ENCODE measurements at regions not wholly inside any gene's neighbourhood (a gene's known extent, or its start where the extent isn't known, plus 50 kb on each side); places are given as distances from the start of the nearest gene placed in this dataset.
"Not testable (repeated sequence)": the region's sequence is repeated elsewhere in the genome, so short reads cannot be mapped to it uniquely, and the experiment has no call there.

GRCh38 chr11:16520713-16521112, 164.4 kb upstream of the SOX6 start:
- 92% methylated on average over 11 of the region's 11 CpGs for WGBS
- H4K91ac ChIP-seq (ENCODE audit: low read length): not testable (repeated sequence)

DNA sequence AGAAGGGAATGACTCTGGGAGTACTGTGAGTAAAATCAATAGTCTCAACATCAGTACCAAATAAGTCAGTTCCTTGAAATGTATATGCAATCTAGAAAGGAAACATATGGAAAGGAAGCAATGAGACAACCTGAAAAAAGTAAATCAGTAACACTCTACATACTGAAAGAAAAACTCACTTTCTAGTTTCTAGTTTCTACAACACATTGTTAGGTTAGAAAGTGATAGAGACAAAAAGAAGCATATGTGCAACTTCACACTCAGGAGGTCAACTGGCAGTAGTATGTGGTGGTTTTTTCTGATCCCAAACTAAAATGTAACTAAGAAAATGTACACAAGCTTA, 156.5 kb upstream of the SOX6 start:
- no peak overlapping the region for H2AK5ac ChIP-seq (ENCODE audit: low read length, severe bottlenecking)

More at GRCh38 chr11:16520713-16521112, 164.4 kb upstream of the SOX6 start:
- not testable (repeated sequence) for H3K14ac ChIP-seq (ENCODE audit: low read length in 2 of 2); H4K8ac ChIP-seq (ENCODE audit: low read length); H2AK5ac ChIP-seq (ENCODE audit: low read length, severe bottlenecking); H3K27me3 ChIP-seq (ENCODE audit: control insufficient read depth in 1 of 2, insufficient read depth in 1 of 2, low read length in 2 of 2); H3K36me3 ChIP-seq (ENCODE audit: control insufficient read depth in 1 of 2, insufficient read depth in 2 of 2, low read depth in 1 of 2, low read length in 2 of 2); H2BK5ac ChIP-seq (ENCODE audit: low read depth, low read length, poor library complexity, severe bottlenecking); H3K4ac ChIP-seq (ENCODE audit: low read depth in 1 of 2, low read length in 2 of 2); DNase-seq; H2BK120ac ChIP-seq (ENCODE audit: low read depth, low read length); H3K27ac ChIP-seq (ENCODE audit: low read length, poor library complexity, severe bottlenecking); H3K79me1 ChIP-seq (replicated peaks; ENCODE audit: low read length, poor library complexity, severe bottlenecking); H3K9ac ChIP-seq (ENCODE audit: low read length); H3K9me3 ChIP-seq (ENCODE audit: control insufficient read depth, low read length); H2BK15ac ChIP-seq (ENCODE audit: low read depth, poor library complexity, severe bottlenecking); H3K18ac ChIP-seq (ENCODE audit: low read depth in 1 of 2, low read length in 2 of 2); H3K4me1 ChIP-seq (ENCODE audit: control insufficient read depth, insufficient read depth, low read depth, low read length); H3K4me3 ChIP-seq (ENCODE audit: insufficient read depth in 1 of 2, low read depth in 1 of 2, low read length in 2 of 2); H3K4me2 ChIP-seq (ENCODE audit: low read length, poor library complexity, severe bottlenecking); H2BK12ac ChIP-seq (ENCODE audit: low read length in 2 of 2); H2AFZ ChIP-seq (ENCODE audit: low read depth, low read length); H3K23ac ChIP-seq (ENCODE audit: low read length in 2 of 2)

GRCh38 chr11:16512198-16512898, 156.0 kb upstream of the SOX6 start:
- 90% methylated on average over 2 of the region's 2 CpGs for WGBS
- H2AK5ac ChIP-seq (ENCODE audit: low read length, severe bottlenecking): no peak overlapping the region
- H3K14ac ChIP-seq (ENCODE audit: low read length in 2 of 2): no peak overlapping the region

More for the DNA sequence above, 156.5 kb upstream of the SOX6 start:
- Histone ChIP-seq H3K9ac (ENCODE audit: low read length) (no peak overlapping the region), H2BK5ac (ENCODE audit: low read depth, low read length, poor library complexity, severe bottlenecking) (no peak overlapping the region), H3K23ac (ENCODE audit: low read length in 2 of 2) (no peak overlapping the region), H3K4me1 (ENCODE audit: control insufficient read depth, insufficient read depth, low read depth, low read length) (no peaks in the 10 kb centered on the region), H3K79me1 (replicated peaks; ENCODE audit: low read length, poor library complexity, severe bottlenecking) (no peaks in the 10 kb centered on the region), H3K4ac (ENCODE audit: low read depth in 1 of 2, low read length in 2 of 2) (no peak overlapping the region), H3K27me3 (ENCODE audit: control insufficient read depth in 1 of 2, insufficient read depth in 1 of 2, low read length in 2 of 2) (no peaks in the 10 kb centered on the region), H3K36me3 (ENCODE audit: control insufficient read depth in 1 of 2, insufficient read depth in 2 of 2, low read depth in 1 of 2, low read length in 2 of 2) (no peaks in the 10 kb centered on the region), H2BK12ac (ENCODE audit: low read length in 2 of 2) (no peak overlapping the region), H3K18ac (ENCODE audit: low read depth in 1 of 2, low read length in 2 of 2) (no peak overlapping the region), H4K8ac (ENCODE audit: low read length) (no peak overlapping the region), H3K4me2 (ENCODE audit: low read length, poor library complexity, severe bottlenecking) (no peak overlapping the region), H3K27ac (ENCODE audit: low read length, poor library complexity, severe bottlenecking) (no peak overlapping the region), H2BK120ac (ENCODE audit: low read depth, low read length) (no peak overlapping the region), H3K14ac (ENCODE audit: low read length in 2 of 2) (no peak overlapping the region), H4K91ac (ENCODE audit: low read length) (no peak overlapping the region), H3K9me3 (ENCODE audit: control insufficient read depth, low read length) (no peaks in the 10 kb centered on the region), H2AFZ (ENCODE audit: low read depth, low read length) (no peak overlapping the region), H2BK15ac (ENCODE audit: low read depth, poor library complexity, severe bottlenecking) (no peak overlapping the region), H3K4me3 (ENCODE audit: insufficient read depth in 1 of 2, low read depth in 1 of 2, low read length in 2 of 2) (no peak overlapping the region)
- no peak for DNase-seq

GRCh38 chr11:16511116-16512114, 155.1 kb upstream of the SOX6 start:
- H3K18ac ChIP-seq (ENCODE audit: low read depth in 1 of 2, low read length in 2 of 2): no peak overlapping the region
- peak; percentile 76 for DNase-seq
- H3K27me3 ChIP-seq (ENCODE audit: control insufficient read depth in 1 of 2, insufficient read depth in 1 of 2, low read length in 2 of 2): no peaks in the 10 kb centered on the region
- no peak overlapping the region for H3K4ac ChIP-seq (ENCODE audit: low read depth in 1 of 2, low read length in 2 of 2)
- H3K79me1 ChIP-seq (replicated peaks; ENCODE audit: low read length, poor library complexity, severe bottlenecking): no peaks in the 10 kb centered on the region
- H3K27ac ChIP-seq (ENCODE audit: low read length, poor library complexity, severe bottlenecking): no peak overlapping the region
- no peaks in the 10 kb centered on the region for H3K4me1 ChIP-seq (ENCODE audit: control insufficient read depth, insufficient read depth, low read depth, low read length)
- no peak overlapping the region for H2AFZ ChIP-seq (ENCODE audit: low read depth, low read length)
- no peak overlapping the region for H4K91ac ChIP-seq (ENCODE audit: low read length)
- no peak overlapping the region for H2AK5ac ChIP-seq (ENCODE audit: low read length, severe bottlenecking)
- no peak overlapping the region for H3K14ac ChIP-seq (ENCODE audit: low read length in 2 of 2)
- no peak overlapping the region for H3K23ac ChIP-seq (ENCODE audit: low read length in 2 of 2)
- H2BK15ac ChIP-seq (ENCODE audit: low read depth, poor library complexity, severe bottlenecking): no peak overlapping the region
- no peak overlapping the region for H2BK12ac ChIP-seq (ENCODE audit: low read length in 2 of 2)
- no peaks in the 10 kb centered on the region for H3K36me3 ChIP-seq (ENCODE audit: control insufficient read depth in 1 of 2, insufficient read depth in 2 of 2, low read depth in 1 of 2, low read length in 2 of 2)
- H2BK5ac ChIP-seq (ENCODE audit: low read depth, low read length, poor library complexity, severe bottlenecking): no peak overlapping the region
- H3K9ac ChIP-seq (ENCODE audit: low read length): no peak overlapping the region
- H3K4me3 ChIP-seq (ENCODE audit: insufficient read depth in 1 of 2, low read depth in 1 of 2, low read length in 2 of 2): no peak overlapping the region
- no peak overlapping the region for H3K4me2 ChIP-seq (ENCODE audit: low read length, poor library complexity, severe bottlenecking)
- 29% methylated on average over 1 of the region's 2 CpGs for WGBS
- H2BK120ac ChIP-seq (ENCODE audit: low read depth, low read length): no peak overlapping the region
- no peak overlapping the region for H4K8ac ChIP-seq (ENCODE audit: low read length)
- no peaks in the 10 kb centered on the region for H3K9me3 ChIP-seq (ENCODE audit: control insufficient read depth, low read length)

More at GRCh38 chr11:16512198-16512898, 156.0 kb upstream of the SOX6 start:
- Histone ChIP-seq H3K4me3 (ENCODE audit: insufficient read depth in 1 of 2, low read depth in 1 of 2, low read length in 2 of 2) (no peak overlapping the region), H4K91ac (ENCODE audit: low read length) (no peak overlapping the region), H2AFZ (ENCODE audit: low read depth, low read length) (no peak overlapping the region), H3K79me1 (replicated peaks; ENCODE audit: low read length, poor library complexity, severe bottlenecking) (no peaks in the 10 kb centered on the region), H2BK5ac (ENCODE audit: low read depth, low read length, poor library complexity, severe bottlenecking) (no peak overlapping the region), H3K18ac (ENCODE audit: low read depth in 1 of 2, low read length in 2 of 2) (no peak overlapping the region), H3K27ac (ENCODE audit: low read length, poor library complexity, severe bottlenecking) (no peak overlapping the region), H3K4me1 (ENCODE audit: control insufficient read depth, insufficient read depth, low read depth, low read length) (no peaks in the 10 kb centered on the region), H3K36me3 (ENCODE audit: control insufficient read depth in 1 of 2, insufficient read depth in 2 of 2, low read depth in 1 of 2, low read length in 2 of 2) (no peaks in the 10 kb centered on the region), H3K27me3 (ENCODE audit: control insufficient read depth in 1 of 2, insufficient read depth in 1 of 2, low read length in 2 of 2) (no peaks in the 10 kb centered on the region), H3K9ac (ENCODE audit: low read length) (no peak overlapping the region), H3K9me3 (ENCODE audit: control insufficient read depth, low read length) (no peaks in the 10 kb centered on the region), H4K8ac (ENCODE audit: low read length) (no peak overlapping the region), H2BK120ac (ENCODE audit: low read depth, low read length) (no peak overlapping the region), H3K4ac (ENCODE audit: low read depth in 1 of 2, low read length in 2 of 2) (no peak overlapping the region), H3K23ac (ENCODE audit: low read length in 2 of 2) (no peak overlapping the region), H2BK15ac (ENCODE audit: low read depth, poor library complexity, severe bottlenecking) (no peak overlapping the region), H2BK12ac (ENCODE audit: low read length in 2 of 2) (no peak overlapping the region), H3K4me2 (ENCODE audit: low read length, poor library complexity, severe bottlenecking) (no peak overlapping the region)
- DNase-seq: peak; percentile 6

All from mesenchymal stem cell (in vitro differentiated cells and primary cell).